GM19023 (cell line): ENCODE measurements at regions not wholly inside any gene's neighbourhood (a gene's known extent, or its start where the extent isn't known, plus 50 kb on each side); places are given as distances from the start of the nearest gene placed in this dataset.
"Not testable (repeated sequence)": the region's sequence is repeated elsewhere in the genome, so short reads cannot be mapped to it uniquely, and the experiment has no call there.

ENCODE experiments used
- ATAC-seq: cut with Tn5 transposase; IDR thresholded peaks from one replicate; pipeline ENCODE4 v1.9.1; 2021; ENCODE audit warnings: mild to moderate bottlenecking, moderate library complexity; ENCODE audit not compliant: unreplicated experiment

DNA sequence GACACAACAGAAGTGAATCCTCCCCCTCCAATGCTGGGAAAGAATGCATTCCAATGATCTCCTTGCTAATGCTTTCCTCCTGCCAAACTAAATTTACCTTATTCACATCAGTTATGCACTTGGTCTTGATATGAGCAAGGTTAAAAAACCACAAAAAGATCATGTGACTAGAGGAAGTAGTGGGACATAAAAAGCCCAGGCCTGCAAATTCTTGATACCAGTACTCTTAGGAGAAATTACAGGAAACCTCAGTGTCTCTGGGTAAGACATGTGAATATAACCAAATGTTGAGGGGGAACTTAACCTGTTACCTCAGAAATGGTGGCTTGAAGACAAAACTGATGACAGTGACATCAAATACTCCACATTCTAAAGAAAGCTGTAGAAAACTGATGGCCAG, 427.1 kb downstream of the RPS29 start:
- ATAC-seq: no peak

DNA sequence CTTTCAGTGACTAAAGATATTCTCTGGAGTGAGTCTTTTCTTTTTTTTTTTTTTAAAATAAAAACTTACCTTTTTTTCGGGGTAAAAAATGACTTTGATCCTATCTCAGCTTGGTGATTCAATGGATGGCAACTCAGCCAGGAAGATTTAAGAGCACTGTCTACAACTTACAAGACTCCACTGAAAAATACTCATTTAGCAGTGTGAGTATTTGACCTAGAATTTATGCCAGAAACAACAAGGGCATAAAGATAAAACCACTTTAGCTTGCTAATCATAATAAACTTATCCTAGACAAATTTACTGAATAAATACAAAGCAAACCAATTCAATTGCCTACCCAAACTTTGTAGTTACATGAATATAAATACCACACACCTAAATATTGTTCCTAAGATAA, 446.6 kb downstream of the RPS29 start:
- ATAC-seq: no peak

- no peak for ATAC-seq
These were observed 451.2 kb downstream of the RPS29 start for GRCh38 chr14:49134940-49135339.

DNA sequence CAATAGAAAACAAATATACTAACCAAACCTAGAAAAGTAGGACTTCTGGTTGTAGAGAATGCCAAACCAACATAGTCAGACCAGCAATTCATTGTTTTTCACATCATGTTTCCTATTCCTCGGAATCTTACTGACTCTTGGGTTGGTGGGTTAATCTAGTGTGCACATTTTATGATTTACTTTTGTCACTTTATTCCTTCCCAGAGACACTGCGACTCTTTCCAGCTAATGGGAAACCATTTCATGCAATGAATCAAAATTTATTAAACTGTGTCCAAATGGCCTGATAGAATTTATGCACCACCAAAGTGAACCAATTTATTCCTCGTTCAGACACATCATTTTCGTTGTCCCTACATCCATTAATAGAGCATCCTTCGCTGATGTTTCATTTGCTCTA, 464.9 kb downstream of the RPS29 start:
- ATAC-seq: no peak

- ATAC-seq: no peak
These were observed 471.9 kb downstream of the RPS29 start for GRCh38 chr14:49114161-49114893.

DNA sequence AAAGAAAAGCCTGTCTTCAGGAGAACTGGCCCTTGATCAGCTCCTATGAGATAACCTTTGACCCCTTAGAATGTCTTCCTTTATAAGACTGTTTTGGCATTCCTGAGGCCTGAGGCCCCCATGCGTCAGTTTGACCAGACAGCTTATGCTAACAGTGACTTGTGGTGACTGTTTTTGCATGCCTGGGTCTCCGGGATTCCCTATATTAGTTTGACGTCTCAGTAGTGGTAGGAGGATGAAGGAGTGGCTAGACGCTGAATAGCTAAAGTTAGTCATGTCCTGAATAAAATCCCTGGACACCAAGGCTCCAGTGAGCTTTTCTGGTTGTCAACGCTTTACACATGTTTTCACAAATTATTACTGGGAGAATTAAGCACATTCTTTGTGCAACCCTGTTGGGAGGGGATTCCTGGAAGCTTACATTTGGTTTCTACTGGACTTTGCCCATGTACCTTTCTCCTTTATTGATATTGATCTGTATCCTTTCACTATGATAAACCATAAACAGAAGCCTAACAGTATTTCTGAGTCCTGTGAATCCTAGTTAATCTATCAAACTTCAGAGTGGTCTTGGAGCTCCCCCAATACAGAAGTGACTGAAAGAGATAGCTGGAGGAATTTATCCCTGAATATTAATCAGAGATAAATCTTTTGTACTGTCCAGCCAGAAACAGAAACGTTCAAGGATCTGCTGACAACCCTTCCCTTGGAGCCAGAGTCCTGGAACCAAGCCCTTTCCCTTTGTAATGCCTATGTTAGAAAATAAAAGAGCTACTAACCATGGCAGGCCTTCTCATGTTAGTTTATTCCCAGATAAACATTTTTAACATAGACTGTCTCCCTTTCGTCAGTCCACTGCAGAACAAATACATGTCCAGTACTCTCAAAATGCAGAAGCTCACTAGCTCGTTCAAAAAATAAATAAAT, 479.2 kb downstream of the RPS29 start:
- no peak for ATAC-seq

- no peak for ATAC-seq
These were observed 480.2 kb downstream of the RPS29 start for GRCh38 chr14:49105956-49106355.

GRCh38 chr14:49105512-49105911, 480.7 kb downstream of the RPS29 start:
- no peak for ATAC-seq

- ATAC-seq: no peak
These were observed 493.8 kb downstream of the RPS29 start for GRCh38 chr14:49092345-49092744.

DNA sequence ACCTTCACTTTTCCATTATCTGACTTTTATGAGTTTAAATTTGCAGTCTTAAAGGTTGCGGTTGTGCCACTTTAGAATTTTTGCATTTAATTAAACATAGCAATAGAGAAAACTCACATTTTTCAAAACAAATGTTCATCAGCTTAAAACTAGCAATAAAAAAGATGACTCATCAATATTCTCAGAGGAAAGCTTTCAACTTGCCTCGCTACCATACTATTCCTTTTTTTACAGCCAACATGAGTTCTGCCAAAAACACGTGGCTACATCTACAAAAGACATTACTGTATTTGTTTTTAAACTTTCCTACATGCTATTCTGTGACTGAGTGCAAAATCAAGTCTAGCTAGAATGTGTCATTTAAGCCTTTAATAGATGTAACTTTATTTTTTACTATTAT, 497.1 kb downstream of the RPS29 start:
- no peak for ATAC-seq

DNA sequence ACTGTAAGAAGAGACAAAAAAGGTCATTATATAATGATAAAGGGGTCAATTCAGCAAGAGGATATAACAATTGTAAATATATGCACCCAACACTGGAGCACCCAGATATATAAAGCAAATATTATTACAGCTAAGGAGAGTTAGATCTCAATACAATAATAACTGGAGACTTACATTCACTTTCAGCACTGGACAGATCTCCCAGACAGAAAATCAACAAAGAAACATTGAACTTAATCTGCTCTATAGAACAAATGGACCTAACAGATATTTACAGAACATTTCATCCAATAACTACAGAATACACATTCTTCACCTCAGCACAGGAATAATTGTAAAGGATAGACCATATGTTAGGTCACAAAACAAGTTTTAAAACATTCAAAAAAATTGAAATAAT, 512.9 kb downstream of the RPS29 start:
- ATAC-seq: not testable (repeated sequence)

- no peak for ATAC-seq
These were observed 527.7 kb downstream of the RPS29 start for GRCh38 chr14:49058511-49058910.

DNA sequence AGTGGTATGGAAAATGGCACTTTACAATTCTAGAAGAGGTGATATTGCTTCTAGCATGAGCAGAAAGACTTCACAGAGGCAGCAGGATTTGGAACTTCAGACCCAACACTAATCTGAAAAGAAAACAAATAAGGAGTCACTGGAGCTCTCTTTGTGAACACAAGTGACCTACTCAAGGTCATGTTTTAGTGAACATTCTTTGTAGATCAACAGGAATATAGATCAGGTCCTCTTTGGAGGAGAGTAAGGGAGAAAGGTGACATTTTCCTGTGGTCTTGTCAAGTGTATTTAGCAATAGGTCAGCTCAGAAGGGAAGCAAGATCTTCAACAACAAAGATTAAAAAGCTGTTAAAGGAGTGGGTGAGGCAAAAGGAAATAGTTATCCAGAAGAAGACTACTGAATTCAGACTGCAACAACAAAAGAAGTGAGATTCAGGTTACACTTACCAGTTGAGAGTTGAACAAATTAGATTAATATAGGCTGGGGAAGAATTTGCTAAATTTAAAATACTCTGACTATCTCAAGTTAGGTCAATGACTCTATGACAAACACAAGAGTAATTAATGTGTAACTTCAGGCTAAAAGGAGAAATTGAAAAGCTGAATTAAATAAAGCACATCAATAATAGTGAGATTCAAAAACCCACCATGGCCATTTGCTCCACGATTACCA, 528.2 kb downstream of the RPS29 start:
- ATAC-seq: no peak

GRCh38 chr14:49056021-49056420, 530.2 kb downstream of the RPS29 start:
- no peak for ATAC-seq

DNA sequence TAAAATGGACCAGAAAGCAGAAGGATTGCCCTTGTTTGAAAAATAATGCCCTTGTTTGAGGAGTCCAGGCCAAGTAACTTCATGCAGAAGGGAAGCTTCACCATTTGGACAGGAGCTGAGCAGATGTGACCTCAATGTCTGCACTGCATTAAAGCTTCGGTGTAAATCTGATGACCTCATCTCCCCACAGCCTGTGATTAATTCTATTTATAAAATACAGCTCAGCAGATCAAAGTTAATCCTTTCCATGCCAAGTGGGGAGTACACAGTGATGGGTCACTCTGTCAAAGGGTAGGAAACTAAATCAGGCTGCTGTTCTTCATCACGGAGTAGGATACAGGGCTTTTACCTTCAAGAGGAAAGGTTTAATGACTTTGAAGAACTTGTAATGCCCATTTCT, 533.7 kb downstream of the RPS29 start:
- ATAC-seq: no peak

GRCh38 chr14:49051328-49052060, 534.7 kb downstream of the RPS29 start:
- ATAC-seq: no peak

DNA sequence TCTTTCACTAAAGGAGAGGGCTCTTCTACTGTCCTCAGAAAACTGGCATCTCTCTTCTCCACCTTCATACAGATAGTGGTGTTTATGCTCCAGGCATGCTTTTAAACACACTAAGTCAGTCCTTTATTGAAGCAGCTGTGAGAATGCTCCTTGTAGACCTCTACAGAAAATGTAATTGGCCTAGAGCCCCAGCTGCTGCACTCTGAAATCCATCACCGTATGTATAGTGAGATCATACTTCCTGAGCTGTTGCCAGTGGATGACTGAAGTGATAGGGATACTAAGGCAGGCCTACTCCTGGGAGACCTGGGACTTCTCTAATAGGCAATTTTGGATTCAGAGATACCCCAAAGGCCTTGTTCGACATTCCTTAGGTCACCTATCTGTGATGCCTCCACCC, 535.4 kb downstream of the RPS29 start:
- no peak for ATAC-seq

GRCh38 chr14:49049711-49050110, 536.5 kb downstream of the RPS29 start:
- ATAC-seq: no peak

DNA sequence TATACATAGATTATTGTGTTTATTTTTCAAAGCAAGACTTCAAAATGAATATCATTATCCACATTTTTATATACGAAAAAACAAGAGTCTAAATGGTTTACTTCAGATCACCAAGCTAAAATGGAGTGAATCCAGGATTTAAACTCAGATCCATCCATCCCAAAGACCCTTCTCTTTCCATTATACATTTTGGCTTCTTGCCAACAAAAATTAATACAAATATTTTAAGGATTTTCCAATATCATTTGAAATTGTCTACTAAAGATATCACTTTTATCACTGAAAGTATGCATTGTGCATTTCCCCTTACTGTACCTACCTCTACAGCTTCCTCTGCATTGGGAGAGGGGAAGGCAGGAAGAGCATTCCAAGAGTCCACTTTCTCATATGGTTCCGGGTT, 541.2 kb downstream of the RPS29 start:
- no peak for ATAC-seq

- ATAC-seq: no peak
These were observed 549.1 kb downstream of the RPS29 start for GRCh38 chr14:49036984-49037516.

DNA sequence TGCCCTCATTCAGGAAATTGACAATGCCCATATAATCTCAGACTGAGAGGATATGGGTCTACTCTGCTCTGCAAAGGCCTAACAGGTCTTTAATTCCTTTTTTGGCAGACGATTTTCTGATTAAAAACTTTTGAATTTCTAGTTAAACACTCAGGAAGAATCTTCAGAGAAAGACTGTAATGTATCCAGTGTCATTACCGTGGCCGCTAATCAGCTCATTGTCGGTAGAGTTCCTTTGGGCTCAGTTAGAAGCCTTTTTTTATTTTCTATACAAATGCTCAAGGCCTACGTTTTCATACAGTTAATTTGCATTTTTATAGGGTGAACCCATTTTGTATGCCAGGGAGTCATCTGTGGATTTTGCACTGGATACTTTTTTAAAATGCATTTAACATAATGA, 549.9 kb downstream of the RPS29 start:
- ATAC-seq: no peak
